ENCODE measurements at regions not wholly inside any gene's neighbourhood (a gene's known extent, or its start where the extent isn't known, plus 50 kb on each side); places are given as distances from the start of the nearest gene placed in this dataset.
"Not testable (repeated sequence)": the region's sequence is repeated elsewhere in the genome, so short reads cannot be mapped to it uniquely, and the experiment has no call there.

DNA sequence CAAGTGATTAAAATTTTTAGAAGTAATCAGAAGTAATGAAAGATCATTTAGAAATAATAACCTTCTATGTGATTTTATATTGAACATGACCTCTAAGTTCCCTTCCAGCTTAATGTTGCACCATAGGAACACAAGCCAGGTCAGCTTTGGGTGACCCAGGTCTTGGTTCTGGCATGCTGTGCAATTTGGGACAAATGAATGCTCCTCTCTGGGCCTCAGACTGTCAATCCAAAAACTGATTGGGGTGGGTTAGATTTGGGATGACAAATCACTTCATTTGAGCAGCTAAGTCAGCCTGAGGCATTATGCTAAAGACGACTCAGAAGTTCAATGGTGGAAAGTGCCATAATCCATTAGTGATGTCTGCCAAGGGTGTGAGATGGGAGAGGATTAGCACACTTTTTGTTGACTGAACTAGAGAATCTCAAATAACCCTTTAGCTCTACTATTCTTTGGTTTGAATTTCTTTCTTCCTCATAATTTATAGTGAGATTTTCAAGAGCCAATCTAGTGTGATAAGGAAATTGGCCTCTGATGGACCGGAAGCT is 60.7 kb upstream of the BOD1 start:
- no peak for DNase-seq (ENCODE audit: low read depth)
- H3K4me3 ChIP-seq (ENCODE audit: low read depth, low read length) = no peak overlapping the region

GRCh38 chr5:173679909-173680630 is 63.6 kb upstream of the BOD1 start:
- no peak overlapping the region for H3K4me3 ChIP-seq (ENCODE audit: low read depth, low read length)
- no peak for TF ChIP-seq CTCF (IDR thresholded peaks at IDR 0.05; ENCODE audit: control insufficient read depth, extremely low read depth, insufficient read depth)
- no peak for DNase-seq (ENCODE audit: low read depth)

More for the DNA sequence above, 60.7 kb upstream of the BOD1 start:
- TF ChIP-seq CTCF (IDR thresholded peaks at IDR 0.05; ENCODE audit: control insufficient read depth, extremely low read depth, insufficient read depth) = no peak

GRCh38 chr5:173680660-173681242 is 64.3 kb upstream of the BOD1 start:
- DNase-seq (ENCODE audit: low read depth) = no peak
- no peak for TF ChIP-seq CTCF (IDR thresholded peaks at IDR 0.05; ENCODE audit: control insufficient read depth, extremely low read depth, insufficient read depth)
- H3K4me3 ChIP-seq (ENCODE audit: low read depth, low read length) = no peak overlapping the region

GRCh38 chr5:173682313-173682712 is 65.9 kb upstream of the BOD1 start:
- TF ChIP-seq CTCF (IDR thresholded peaks at IDR 0.05; ENCODE audit: control insufficient read depth, extremely low read depth, insufficient read depth) = no peak
- no peak for DNase-seq (ENCODE audit: low read depth)
- H3K4me3 ChIP-seq (ENCODE audit: low read depth, low read length) = no peak overlapping the region

GRCh38 chr5:173684535-173684934 is 68.1 kb upstream of the BOD1 start:
- not testable (repeated sequence) for DNase-seq (ENCODE audit: low read depth); H3K4me3 ChIP-seq (ENCODE audit: low read depth, low read length)

DNA sequence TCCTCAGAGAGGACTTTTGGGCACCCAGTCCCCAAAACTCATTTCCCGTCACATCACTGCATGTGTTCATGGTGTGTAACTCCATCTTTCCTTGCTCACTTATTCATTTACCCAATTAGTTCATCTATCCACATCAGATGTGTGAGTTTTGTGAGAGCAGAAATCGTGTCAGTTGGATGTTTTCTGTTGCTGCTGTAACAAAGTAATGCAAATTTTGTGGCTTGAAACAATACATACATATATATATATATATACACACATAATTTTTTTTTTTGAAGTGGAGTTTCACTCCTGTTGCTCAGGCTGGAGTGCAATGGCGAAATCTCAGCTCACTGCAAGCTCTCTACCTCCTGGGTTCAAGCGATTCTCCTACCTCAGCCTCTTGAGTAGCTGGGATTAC is 70.5 kb upstream of the BOD1 start:
- TF ChIP-seq CTCF (IDR thresholded peaks at IDR 0.05; ENCODE audit: control insufficient read depth, extremely low read depth, insufficient read depth) = no peak
- H3K4me3 ChIP-seq (ENCODE audit: low read depth, low read length) = no peak overlapping the region
- no peak for DNase-seq (ENCODE audit: low read depth)

- TF ChIP-seq CTCF (IDR thresholded peaks at IDR 0.05; ENCODE audit: control insufficient read depth, extremely low read depth, insufficient read depth) = no peak
- H3K4me3 ChIP-seq (ENCODE audit: low read depth, low read length) = no peak overlapping the region
- no peak for DNase-seq (ENCODE audit: low read depth)
Measured at GRCh38 chr5:173688703-173689102, 72.3 kb upstream of the BOD1 start.
